ENCODE measurements at regions not wholly inside any gene's neighbourhood (a gene's known extent, or its start where the extent isn't known, plus 50 kb on each side); places are given as distances from the start of the nearest gene placed in this dataset.
"Not testable (repeated sequence)": the region's sequence is repeated elsewhere in the genome, so short reads cannot be mapped to it uniquely, and the experiment has no call there.

DNA sequence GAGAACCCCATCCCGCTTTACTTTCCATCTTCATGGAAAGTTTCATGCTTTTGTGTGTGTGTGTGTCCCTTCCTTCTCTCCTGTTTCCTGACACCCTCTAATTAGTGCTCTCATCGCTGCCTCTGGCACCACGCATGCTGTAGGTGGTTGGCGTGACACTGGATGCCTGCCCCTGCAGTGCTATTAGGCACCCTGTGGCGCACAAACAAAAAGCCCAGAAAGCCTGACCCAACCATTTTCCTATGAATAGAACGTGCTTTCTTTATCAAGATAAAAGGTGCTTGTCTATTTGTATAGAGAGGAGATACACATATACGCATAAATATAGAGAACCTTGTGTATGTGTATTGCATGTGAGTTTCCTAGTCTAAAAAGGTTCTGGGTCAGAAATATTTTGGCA lies 120.8 kb upstream of the CDCA7L start:
- DNase-seq: peak; percentile 68

DNA sequence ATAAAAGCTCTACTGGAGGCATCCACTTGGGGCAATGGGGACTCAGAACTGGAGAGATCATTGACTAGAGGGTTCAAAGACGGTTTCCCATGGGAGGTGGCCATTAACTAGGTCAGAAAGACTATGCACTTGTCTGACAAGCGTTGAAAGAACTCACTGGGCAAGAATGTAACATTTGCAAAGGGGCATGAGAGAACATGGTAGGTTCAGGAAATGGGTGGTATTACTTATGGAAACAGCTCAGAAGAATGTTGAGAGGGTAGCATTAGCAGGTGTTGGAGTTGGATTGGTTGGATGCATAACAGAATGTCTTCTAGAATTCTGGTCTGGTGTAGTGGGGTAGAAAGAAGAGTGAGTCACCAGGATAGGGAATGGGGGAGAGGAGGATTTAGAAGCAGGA lies 119.1 kb upstream of the CDCA7L start:
- no peak for DNase-seq

DNA sequence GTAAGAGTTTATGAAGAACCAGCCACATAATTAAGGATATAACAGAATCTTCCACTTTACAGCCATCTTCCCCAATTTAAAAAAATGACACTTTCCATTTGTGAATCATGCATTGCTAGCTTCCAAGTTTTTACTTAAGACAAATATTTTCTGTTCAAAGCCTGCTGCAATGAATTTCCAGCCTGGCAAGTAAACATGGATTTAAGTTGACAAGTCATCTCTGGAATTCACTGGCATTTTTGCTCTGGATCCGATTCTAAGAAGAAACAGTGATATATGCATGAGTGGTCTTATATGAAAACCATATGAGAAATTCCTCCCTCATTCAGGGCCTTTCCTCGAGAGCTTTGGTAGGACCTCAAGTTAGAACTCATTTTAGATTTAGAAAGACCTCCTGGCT lies 116.1 kb upstream of the CDCA7L start:
- DNase-seq: no peak

DNA sequence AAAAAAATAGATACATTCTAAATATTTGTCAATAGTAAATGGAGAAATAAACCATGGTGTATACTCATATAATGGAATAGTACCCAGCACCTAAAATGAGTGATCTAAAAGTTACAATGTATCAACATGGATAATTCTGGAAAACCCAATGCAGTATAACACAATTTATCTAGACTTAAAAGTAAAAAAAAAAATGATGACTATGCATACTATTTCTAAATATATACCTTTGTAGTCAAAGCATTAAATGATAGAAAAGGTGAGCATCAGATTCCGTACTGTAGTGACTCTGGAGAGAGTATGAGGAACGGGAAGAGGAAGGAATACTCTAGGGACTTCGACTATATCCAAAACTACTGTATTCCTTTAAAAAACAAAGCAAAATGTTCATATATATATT lies 115.2 kb upstream of the CDCA7L start:
- no peak for DNase-seq

DNA sequence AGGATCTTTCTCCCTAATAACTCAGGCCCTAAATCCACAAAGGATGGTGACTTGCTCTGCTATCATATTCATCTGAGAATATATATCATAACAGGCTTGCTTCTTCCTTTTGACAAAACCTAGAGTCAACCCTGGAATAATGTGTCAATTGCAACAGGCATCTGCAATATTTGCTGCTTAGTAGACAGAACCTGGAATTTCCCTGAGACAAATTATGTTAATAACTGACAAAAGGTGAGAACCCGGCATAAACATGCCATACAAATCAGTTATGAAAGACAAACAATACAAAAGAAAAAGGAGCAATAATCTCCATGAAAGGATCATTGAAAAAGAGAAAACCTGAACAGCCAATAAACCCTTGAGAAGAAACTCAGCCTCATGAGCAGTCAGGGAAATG lies 114.5 kb upstream of the CDCA7L start:
- DNase-seq: no peak

DNA sequence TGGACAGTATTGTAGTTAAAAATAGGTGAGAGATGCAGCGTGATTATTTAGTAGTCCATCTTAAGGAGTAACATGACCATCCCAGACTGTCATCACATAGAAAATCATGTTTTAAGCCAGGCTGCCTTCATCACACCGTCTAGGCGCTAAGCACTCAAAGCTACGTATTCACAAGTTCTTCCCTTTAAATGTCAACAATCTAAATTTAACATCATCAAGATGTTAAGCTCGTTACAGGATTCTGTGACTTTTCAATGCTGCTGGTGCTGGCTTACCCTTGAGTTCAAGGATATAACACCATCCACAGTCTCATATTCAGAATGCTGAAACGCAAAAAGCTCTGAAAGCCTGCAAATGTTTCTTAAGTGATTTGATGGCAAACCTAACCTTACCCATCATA lies 109.5 kb upstream of the CDCA7L start:
- DNase-seq: no peak

DNA sequence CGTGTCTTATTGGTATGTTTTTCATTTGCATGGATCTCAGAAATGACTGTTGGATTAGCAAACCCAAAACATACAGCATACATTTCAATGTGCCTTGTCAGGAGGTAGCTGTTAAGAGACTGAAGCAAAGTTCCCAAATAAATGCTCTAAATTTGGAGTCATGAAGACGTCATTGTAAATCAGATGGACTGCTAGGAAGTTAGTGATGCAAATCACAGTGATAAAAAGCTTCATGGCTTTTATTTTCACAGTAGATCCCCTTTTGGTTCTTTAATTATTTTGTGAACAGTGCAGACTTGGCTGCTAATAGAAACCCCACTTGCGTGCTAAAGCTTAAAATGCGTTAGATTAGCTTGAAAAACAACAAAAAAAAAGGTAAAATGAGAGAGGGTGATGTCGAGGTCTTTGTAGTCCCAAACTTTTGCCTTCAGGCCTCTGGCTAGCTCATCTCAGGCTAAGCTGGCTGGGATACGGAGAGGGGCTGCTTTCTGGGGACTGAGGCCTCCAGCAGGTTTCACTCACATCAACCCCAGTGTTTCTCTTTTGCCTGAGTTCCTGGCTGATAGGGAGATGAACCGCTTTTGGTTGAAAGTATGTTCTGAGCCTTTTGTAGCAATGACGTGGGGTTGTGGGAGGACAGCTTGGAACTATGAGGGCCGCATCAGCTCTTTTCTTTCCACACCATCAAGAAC lies 107.1 kb upstream of the CDCA7L start:
- DNase-seq: no peak

DNA sequence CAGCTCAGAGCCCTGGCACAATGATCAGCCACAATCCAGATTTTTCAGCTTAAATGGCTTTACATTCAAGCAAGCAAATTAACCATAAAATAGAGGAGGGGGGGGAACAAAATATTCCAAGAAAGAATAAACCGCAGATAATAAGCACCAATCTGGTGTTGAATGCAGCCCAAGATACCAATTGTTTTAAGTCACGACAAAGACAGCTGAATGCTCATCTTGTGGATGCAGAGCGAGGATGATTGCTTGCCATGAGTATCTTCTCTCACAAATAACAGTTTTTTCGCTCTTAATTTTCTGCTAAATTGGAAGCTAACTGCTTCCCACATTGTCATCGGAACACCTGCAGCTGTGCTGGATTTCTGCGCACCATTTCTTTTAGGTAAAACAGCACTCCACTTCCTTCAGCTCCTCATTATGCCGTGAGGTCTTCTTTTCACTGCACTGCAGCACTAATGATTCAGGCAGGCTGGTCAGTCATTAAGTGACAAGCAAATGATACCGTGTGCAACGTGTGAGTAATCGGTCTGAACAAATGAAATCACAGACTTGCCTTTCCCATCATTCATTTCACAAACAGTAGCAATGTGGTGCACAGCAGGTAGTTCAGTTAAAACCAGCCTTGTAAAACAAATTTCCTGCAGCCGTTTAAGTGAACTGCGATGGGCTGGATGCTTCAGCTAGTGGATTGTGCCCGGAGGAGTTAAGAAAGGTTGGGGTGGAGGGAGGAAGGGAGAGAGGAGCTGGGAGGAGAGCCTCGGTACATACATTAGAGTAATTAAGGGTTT lies 106.4 kb upstream of the CDCA7L start:
- peak; percentile 98 for DNase-seq

DNA sequence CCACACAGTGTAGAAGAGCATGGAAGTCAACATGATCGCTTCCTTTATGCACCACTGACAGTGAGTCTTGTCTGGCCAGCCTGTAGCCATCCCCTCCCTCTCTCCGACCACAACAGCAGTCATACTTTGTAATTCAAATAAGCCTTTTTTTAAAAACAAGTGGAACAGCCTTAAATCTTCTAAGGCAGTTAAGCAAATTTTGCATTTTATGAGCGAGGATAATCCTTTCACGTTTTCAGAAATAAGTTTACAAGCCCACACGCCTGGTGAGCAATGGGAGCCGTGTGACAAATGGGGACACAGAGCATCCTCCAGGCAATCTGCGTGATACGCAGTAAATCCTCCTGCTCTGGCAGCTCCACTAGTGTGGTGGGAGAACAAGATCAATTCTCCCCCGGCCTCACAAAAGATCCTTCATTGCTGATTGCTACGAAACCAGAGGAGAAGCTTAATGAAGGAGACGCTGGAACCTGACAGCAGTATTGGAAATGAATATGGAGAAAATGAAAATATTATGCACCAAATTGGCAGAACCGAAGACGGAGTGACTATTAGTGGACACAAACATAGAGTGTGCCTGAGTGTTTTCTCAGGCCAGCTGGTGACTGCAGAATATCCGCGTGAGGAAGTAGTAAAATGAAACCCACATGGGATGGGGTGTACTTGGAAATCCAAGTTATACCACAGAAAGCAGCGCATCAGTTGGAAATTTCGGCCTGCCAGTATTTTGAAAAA lies 104.2 kb upstream of the CDCA7L start:
- no peak for DNase-seq

DNA sequence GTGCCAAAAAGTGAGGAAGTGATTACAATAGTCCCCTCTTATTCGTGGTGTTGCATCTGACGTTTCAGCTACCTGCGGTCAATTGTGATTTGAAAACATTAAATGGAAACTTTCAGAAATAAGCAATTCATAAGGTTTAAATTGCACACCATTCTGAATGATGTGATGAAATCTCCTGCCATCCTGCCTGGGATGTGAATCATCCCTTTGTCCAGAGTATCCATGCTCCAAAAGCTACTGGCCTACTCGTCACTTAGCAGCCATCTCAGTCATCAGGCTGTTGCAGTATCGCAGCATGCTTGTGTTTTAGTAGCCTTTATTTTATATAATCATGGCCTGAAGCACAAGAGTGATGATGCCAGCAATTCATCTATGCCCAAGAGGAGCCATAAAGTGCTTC lies 97.7 kb upstream of the CDCA7L start:
- DNase-seq: no peak

DNA sequence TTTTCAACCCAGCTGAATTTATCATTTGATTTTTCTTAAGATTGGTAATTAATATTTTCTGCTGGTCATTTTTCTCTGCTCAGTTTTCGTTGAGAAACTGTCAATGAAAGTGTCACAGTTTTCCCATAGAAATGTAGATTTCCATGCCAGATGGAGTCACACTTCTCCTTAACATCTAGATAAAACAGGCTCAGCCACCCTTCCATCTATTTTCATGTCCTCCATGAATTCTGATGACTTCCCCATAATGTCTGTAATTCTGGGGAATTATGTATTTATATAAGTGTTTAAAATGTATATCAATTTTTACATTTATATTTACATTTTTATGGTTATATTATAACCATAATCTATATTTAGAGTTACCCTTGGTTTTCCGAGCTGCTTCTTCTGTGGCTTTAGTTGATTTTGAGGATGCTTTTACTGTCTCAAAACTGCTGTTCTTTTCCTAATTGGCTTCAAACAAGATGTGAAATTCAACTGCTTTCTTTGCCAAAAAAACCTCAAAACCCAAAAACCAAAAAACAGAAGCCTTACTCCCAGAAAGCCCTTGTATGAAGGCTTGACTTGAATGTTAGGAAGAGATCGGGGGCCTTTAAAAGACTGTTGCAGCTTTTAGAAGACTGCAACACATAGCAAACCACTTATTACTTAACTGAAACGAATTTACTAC lies 95.4 kb upstream of the CDCA7L start:
- DNase-seq: no peak

DNA sequence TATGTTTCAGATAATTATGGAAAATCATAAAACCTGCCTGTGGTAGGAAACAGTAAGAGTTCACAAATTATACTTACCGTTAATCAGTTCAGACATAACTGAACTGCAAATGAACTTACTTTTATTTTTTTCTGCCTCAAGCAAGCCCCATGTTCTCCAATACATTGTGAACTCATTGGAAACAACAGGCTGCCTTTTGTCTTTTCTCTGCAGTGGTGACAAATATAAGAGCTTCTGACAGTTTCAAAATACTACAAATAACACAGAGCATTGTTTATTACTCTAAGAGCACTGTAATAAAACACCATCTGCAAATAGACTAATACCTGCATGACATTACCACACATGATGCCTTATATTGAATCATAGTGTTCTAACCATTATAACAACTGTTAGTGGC lies 94.0 kb upstream of the CDCA7L start:
- DNase-seq: peak; percentile 61

DNA sequence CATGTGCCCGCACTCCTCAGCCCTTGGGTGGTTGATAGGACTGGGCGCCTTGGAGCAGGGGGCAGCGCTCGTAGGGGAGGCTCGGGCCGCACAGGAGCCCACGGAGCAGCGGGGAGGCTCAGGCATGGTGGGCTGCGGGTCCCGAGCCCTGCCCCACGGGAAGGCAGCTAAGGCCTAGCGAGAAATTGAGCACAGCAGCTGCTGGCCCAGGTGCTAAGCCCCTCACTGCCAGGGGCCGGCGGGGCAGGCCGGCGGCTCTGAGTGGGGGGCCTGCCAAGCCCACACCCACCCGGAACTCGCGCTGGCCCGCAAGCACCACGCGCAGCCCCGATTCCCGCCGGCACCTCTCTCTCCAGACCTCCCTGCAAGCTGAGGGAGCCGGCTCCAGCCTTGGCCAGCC lies 86.7 kb upstream of the CDCA7L start:
- not testable (repeated sequence) for DNase-seq

DNA sequence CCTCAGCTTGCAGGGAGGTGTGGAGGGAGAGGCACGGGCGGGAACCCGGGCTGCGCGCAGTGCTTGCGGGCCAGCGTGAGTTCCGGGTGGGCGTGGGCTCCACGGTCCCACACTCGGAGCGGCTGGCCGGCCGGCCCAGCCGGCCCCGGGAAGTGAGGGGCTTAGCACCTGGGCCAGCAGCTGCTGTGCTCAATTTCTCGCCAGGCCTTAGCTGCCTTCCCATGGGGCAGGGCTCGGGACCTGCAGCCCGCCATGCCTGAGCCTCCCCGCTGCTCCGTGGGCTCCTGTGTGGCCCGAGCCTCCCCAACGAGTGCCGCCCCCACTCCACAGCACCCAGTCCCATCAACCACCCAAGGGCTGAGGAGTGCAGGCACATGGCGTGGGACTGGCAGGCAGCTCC lies 83.0 kb upstream of the CDCA7L start:
- DNase-seq: not testable (repeated sequence)

DNA sequence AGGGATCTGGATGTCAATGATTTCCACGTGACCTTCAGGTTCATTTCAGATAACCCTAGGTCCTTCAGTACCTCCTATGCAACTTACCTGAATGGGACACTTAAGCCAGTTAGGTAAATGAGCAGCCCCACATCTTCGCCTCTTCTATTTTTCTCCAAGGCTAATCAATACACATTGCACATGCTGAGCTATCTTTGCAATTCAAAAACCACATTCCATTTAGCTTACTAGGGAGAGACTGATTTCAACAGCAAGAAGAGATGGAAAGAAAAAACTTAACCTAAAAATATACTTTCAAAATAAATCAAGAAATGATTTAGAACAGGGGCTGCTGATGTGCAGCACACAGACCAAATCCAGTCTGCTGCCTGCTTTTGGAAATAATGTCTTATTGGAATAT lies 81.8 kb upstream of the CDCA7L start:
- DNase-seq: no peak

DNA sequence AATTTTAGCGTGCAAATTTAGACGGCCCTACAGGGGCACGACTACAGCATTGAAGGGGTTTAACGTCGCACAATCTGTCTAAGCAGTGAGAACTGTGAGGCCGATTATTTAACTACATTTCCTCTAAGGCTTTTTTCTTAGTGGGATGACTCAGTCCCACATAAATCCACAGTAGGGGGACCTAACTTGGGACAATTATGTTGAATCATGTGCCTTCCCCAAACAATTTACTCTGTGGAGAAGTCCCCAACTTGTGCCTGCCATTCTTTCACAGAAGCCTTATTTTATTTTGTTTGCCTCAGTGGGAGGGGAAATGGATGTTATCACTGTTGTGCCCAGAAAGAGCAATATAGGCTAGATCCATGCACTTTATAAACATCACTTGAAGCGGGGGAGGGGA lies 80.3 kb upstream of the CDCA7L start:
- DNase-seq: no peak

DNA sequence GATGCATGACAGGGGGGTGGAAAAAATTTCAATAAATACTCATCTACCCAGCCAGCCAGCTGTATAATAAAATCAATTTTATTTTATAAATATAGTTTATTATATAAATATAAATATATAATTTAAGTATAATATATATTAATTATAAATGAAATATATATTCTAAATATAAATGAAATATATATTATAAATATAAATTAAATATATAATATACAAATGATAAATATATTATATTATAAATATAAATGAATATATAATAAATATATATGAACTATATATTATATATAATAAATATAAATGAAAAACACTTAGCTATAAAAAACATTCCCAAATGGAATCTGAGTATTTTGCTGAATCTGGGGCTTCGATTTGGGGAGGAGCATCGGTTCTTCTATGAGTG lies 79.4 kb upstream of the CDCA7L start:
- DNase-seq: no peak

DNA sequence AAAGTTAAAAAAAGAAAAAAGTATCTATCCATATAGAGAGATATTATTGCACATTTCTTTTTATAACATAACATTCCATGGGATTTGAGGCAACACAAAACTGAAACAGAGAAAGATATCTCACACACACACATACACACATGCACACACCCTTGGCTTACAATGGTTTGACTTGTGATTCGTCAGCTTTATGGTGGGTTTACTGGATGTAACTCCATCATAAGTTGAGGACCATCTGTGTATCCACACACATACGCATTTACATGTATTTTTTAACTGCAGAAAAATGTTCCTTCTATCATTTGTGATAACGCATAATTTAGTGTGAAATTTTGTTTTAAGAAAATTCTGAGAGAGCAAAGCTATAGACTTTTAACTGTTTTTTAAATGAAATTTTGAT lies 74.2 kb upstream of the CDCA7L start:
- no peak for DNase-seq

DNA sequence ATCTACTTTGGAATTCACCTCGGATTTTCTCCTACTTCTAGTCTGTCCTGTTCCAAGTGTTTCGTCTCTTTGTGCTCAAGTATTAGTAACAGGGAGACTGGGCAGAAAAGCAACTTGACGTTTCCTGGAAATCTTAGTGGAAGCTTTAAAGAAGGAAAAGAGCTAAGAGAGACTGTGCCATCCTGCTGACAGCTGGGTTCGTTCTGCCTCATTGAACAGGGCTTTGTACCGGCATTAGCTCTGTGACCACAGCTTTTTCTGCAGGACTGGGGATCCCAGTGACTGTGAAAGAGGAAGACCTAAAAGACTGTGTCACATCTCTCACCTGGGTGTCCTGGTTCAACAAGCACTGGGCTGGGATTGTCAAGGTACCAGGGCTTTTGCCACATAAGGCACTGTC lies 70.8 kb upstream of the CDCA7L start:
- no peak for DNase-seq

DNA sequence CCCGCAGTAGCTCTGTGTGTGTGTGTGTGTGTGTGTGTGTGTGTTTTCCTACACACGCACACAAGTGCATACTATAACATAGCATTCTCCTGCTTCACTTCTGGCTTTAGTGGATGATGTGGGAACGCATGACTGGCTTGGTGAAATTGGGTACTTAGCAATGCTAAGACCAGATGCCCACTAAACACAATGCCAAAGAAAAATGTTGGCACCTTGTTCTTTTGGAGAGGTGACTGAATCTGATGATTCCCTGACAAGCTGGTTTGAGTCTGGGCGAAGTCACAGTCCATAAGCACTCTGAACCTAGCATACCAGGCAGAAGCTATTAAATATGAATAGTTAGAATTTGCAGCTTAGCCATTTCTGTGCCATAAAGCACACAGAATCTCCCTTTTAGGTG lies 68.0 kb upstream of the CDCA7L start:
- no peak for DNase-seq

DNA sequence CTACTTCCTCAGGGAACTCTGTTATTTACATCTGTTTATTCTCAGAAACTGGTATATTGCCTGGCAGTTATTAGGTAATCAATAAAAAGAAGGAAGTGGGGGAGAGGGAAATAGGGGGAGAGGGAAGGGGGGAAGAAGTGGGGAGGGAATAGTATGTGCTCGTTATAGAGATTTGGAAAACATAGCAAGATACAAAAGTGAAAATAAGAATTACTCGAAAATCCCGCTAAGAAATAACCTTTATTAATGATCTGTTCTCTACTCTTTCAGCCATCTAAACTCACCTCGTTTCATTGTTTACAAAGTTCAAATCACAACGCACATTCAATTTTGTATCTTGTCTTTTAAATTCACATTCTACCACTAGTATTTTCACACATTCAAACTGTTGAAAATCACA lies 63.0 kb upstream of the CDCA7L start:
- no peak for DNase-seq

DNA sequence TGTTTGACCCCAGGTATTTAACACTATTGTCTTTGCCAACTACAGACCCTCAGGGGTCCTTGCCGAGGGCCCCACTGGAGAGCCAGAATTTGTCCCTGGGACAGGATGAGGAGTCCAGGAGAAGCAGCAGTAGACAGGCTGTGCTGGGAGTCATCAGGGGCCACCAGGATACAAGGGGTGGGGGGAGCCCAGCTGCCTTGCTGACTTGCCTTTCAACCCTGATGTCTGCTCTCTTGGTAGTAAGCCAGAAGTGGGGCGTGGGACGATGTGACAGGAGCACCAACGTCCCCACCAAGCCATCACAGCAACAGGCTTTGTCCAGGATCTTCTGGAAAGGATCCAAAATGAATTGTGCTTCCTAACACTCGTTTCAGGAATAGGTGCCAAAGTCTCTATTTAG lies 62.4 kb upstream of the CDCA7L start:
- DNase-seq: no peak

DNA sequence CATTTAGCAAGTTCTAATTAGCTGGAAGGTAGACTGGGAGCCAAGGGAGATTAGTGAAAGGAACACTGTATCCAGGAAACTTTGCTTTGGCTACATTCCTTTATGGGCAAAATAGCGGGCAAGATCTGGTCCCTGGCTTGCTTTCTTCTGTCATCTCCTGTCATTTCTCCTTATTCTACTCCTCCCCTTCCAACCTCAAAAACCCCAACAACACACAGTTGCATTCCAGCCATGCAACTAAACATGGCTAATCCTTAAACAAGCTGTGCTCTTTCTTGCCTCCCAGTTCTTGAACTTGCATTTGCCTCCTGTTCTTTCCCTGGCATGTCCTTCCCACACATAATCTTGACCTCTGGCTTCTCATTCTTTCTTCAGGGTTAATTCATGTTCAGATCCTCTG lies 59.5 kb upstream of the CDCA7L start:
- DNase-seq: no peak

DNA sequence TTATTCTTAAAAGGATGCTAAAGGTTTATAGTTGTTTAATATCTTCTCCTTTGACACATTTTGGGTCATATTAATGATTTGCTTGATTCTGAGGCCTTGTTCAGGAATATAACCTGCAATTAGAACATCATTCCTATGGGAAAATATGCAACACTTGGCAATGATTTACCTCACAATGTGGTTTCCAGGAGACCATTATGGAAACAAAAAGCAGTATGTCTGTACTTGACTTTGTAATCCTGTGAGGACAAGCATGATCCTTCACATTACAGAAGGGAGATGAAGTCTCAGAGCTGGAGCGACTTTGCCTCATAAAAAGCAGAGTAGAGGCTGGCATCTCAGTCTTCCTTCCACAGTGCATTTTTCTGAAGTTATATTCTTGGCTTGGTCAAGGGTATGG lies 57.0 kb upstream of the CDCA7L start:
- DNase-seq: no peak

All from NCI-H2081 treated with DMSO at 0.1 percent for 48 hours (cell line).